Mucosa of rectum (tissue), 2 donors: ENCODE measurements at regions not wholly inside any gene's neighbourhood (a gene's known extent, or its start where the extent isn't known, plus 50 kb on each side); places are given as distances from the start of the nearest gene placed in this dataset.

Experiments
- H3K27ac ChIP-seq, 2 donors: one replicate each; pipeline ENCODE4 v1.7.0; 2013; ENCODE audit warnings: inconsistent platforms in 2 of 2, low read depth in 2 of 2, low read length in 2 of 2
- H3K27me3 ChIP-seq, 2 donors: one replicate each; pipeline ENCODE4 v1.7.0; 2013; ENCODE audit warnings: low read length in 2 of 2; ENCODE audit not compliant: control insufficient read depth in 2 of 2, insufficient read depth in 2 of 2
- H3K36me3 ChIP-seq, 2 donors: one replicate each; pipeline ENCODE4 v1.7.0; 2013; ENCODE audit warnings: low read length in 2 of 2; ENCODE audit not compliant: control insufficient read depth in 2 of 2, insufficient read depth in 2 of 2
- H3K4me1 ChIP-seq, 2 donors: one replicate each; pipeline ENCODE4 v1.7.0; 2013; ENCODE audit warnings: low read length in 2 of 2, mild to moderate bottlenecking in 1 of 2; ENCODE audit not compliant: control insufficient read depth in 2 of 2, insufficient read depth in 2 of 2
- H3K4me3 ChIP-seq, 2 donors: one replicate each; pipeline ENCODE4 v1.7.0; 2013; ENCODE audit warnings: low read length in 2 of 2
- H3K9ac ChIP-seq, 2 donors: one replicate each; pipeline ENCODE4 v1.7.0; 2013; ENCODE audit warnings: low read length in 2 of 2, low read depth in 1 of 2, mild to moderate bottlenecking in 1 of 2
- H3K9me3 ChIP-seq, 2 donors: one replicate each; pipeline ENCODE4 v1.7.0; 2013; ENCODE audit warnings: low read length in 2 of 2; ENCODE audit not compliant: control insufficient read depth in 2 of 2
- donor health status: healthy.
- donor health status: Normal muscosa, but diverticular disease.

DNA sequence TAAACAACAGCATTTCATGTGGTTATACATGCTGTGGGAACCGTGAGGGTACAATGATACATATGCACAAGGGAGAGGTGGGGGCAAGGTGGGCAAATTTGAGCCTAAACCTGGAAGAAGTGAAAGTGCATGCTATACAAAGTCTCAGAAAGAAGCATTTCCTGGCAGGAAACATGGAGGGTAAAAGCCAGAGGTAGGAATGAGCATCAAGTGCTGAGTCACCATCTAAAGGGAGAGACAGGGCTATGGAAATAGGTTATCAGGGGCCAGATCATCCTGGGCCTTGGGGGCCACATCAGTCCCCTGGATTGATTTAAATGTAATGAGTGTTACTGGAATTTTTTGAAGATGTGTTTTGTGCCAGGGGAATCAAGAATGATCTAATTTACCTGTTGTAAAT lies 60.1 kb upstream of the DAB1 start:
- Histone ChIP-seq H3K27me3 (no peaks in the 10 kb centered on the region), H3K36me3 (no peaks in the 10 kb centered on the region), H3K4me3 (no peak overlapping the region), H3K4me1 (no peaks in the 10 kb centered on the region), H3K27ac (no peak overlapping the region), H3K9me3 (no peaks in the 10 kb centered on the region), H3K9ac (no peak overlapping the region)

GRCh38 chr1:57479471-57479870 lies 55.6 kb upstream of the DAB1 start:
- Histone ChIP-seq H3K4me1 (no peaks in the 10 kb centered on the region), H3K36me3 (no peaks in the 10 kb centered on the region), H3K9me3 (no peaks in the 10 kb centered on the region), H3K27me3 (no peaks in the 10 kb centered on the region), H3K9ac (no peak overlapping the region), H3K4me3 (no peak overlapping the region), H3K27ac (no peak overlapping the region)

DNA sequence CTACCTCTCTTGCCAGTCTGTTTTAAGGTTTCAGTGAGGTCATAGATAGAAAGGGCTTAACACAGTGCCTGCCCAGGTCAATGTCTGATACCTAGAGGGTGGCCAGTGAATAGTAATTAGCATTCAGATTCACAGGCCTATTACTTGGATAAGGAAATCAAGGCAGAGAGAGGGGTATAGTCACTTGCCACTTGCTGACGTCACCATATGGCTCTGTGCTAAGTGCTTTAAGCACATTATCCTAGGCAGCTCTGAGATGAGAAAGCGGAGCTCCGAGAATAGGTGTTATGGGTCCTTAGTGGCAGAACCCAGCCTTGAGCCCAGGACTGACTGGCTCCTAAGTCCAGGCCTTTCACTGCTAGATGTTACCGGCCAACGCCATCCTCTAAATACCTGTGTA lies 51.5 kb upstream of the DAB1 start:
- H3K36me3 ChIP-seq: no peaks in the 10 kb centered on the region
- no peaks in the 10 kb centered on the region for H3K9me3 ChIP-seq
- H3K4me1 ChIP-seq: no peaks in the 10 kb centered on the region
- H3K27ac ChIP-seq: no peak overlapping the region
- no peak overlapping the region for H3K9ac ChIP-seq
- H3K27me3 ChIP-seq: no peaks in the 10 kb centered on the region
- H3K4me3 ChIP-seq: no peak overlapping the region

- no peaks in the 10 kb centered on the region for H3K27me3 ChIP-seq
- H3K4me3 ChIP-seq: no peak overlapping the region
- H3K36me3 ChIP-seq: no peaks in the 10 kb centered on the region
- no peak overlapping the region for H3K27ac ChIP-seq
- no peaks in the 10 kb centered on the region for H3K9me3 ChIP-seq
- no peak overlapping the region for H3K9ac ChIP-seq
- no peaks in the 10 kb centered on the region for H3K4me1 ChIP-seq
Measured at GRCh38 chr1:57474137-57474750, 50.4 kb upstream of the DAB1 start.
